H1 (cell line): ENCODE measurements at regions not wholly inside any gene's neighbourhood (a gene's known extent, or its start where the extent isn't known, plus 50 kb on each side); places are given as distances from the start of the nearest gene placed in this dataset.

Experiments
- HDAC6 ChIP-seq: IDR thresholded peaks from one replicate; pipeline ENCODE4 v1.7.1; 2012; ENCODE audit warnings: low read depth, mild to moderate bottlenecking, inconsistent platforms, low read length, moderate library complexity
- JUN ChIP-seq: IDR thresholded peaks from 2 replicates; pipeline ENCODE4 v1.6.1; 2011; ENCODE audit warnings: low read depth, mild to moderate bottlenecking, improper control_type of control experiment, low read length
- JUND ChIP-seq: IDR thresholded peaks from 2 replicates; pipeline ENCODE4 v1.6.1; 2011; ENCODE audit warnings: mild to moderate bottlenecking, improper control_type of control experiment, low read length
- TAF1 ChIP-seq: IDR thresholded peaks from 2 replicates; pipeline ENCODE4 v1.6.1; 2011; ENCODE audit warnings: mild to moderate bottlenecking, low read depth, low read length

DNA sequence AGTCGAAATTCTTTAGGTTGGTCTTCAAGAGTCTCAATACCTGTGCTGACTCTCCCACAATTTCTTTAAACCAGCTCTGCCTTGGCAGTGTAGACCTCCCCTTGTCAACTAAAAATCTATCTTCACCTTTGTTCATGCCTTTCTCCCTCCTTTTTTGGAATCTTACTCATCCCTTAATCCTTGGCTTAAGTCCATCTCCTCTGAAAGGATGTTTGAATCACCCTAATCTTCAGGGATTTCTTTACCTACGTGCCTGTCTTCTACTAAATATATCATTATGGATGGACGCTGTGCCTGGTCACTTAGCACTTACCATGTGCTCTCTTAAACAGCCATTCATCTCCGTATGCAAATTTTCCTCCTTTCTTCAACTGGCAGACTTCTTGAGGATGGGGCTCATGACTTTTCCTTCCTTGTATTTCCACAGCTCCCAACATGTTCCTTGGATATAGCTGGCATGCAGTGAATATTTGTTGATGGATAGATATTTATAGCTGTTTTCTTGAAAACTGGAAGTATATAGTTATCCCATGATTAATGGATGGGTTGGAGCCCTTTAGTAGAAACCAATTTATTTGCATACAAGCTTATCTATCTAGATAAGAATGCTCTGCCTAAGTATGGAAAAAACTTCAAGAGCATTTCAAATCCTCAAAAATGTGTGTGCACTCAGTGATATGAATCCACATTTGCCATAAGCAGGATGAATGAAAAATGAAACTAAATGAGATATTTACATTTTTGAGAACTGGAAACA is 166.6 kb downstream of the SPRY1 start (continued):
- TF ChIP-seq HDAC6 (no peak), JUN (no peak), JUND (no peak), TAF1 (no peak)
